ENCODE measurements at regions not wholly inside any gene's neighbourhood (a gene's known extent, or its start where the extent isn't known, plus 50 kb on each side); places are given as distances from the start of the nearest gene placed in this dataset.
"Not testable (repeated sequence)": the region's sequence is repeated elsewhere in the genome, so short reads cannot be mapped to it uniquely, and the experiment has no call there.

DNA sequence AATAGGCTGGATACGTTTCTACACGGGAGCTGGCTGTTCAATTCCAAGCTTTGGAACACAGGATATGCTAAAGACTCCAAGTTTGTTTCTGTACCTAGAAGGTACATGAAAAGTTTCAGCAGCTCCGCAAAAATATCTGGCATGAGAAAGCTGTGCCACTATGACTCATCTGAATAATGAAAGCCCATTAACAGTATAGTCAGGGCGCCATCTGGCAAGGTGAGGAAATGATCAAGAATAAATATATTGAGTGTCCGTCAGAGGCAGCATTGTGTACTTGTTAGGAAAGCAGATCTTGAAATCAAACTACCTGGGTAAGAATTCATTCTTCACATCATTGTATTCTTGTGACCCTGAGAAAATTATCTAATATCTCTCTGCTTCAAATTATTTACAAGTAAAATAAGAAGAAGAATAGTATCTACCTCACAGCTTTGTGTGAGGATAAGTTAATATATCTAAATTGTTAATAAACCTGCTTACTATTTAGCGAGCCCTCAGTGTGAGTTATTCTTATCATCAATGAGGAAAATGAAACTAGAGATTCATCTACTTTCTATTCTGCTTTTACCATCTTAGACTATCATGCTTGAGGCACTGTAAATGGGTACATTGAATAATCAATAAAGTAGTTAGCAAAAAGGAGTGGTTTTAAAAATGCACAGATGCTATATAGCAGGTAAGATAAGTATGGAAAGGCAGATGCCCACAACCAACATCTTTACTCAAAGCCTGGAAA, 53.5 kb downstream of the FSCB start:
- DNase-seq: no peak

DNA sequence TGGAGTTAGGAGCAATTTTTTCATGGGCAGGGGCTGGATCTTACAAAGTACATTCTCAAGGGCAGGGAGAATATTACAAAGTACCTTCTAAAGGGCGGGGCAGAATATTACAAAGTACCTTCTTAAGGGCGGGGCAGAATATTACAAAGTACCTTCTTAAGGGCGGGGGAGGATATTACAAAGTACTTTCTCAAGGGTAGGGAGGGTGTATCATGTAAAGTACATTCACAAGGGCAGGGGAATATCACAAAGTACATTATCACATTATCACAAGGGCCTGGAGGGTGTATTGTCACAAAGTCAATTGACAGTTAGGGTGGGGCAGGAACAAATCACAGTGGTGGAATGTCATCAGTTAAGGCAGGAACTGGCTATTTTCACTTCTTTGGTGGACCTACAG, 56.9 kb downstream of the FSCB start:
- DNase-seq: not testable (repeated sequence)

DNA sequence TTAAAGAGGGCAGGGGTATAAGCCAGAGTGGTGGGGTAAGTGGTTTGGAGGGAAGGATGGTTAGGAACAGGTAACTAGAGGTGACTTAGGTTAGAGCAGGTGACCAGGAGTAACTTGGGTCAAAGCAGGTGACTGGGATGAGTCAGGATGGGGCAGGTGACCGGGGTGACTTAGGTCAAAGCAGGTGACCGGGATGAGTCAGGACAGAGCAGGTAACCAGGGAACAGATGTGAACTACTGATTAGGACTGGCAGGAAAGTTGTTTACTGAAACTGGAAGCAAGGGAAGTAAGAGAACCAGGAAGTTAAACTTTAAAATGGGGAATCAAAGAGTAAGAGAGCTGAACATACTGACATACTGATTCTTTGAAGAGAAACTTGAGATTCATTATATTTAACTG, 57.4 kb downstream of the FSCB start:
- no peak for DNase-seq

DNA sequence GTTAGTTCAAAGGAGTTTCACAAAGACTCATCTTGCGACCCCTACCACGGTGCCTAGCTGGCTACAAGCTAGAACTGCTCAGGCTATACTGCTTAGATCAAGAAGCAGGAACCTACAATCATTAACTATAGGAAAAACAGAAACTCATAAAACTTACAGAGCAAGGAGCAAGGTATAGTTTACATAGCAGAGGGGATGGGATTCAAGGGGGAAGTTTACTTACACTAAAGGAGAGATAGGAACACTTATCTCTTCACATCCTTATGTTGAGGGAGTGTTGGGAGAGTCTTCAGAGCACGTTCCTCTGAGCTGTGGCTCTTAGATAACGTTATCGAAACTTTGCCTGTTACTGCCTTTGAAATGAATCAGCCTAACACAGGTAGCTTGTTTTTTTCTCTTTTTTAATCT, 58.1 kb downstream of the FSCB start:
- DNase-seq: no peak

DNA sequence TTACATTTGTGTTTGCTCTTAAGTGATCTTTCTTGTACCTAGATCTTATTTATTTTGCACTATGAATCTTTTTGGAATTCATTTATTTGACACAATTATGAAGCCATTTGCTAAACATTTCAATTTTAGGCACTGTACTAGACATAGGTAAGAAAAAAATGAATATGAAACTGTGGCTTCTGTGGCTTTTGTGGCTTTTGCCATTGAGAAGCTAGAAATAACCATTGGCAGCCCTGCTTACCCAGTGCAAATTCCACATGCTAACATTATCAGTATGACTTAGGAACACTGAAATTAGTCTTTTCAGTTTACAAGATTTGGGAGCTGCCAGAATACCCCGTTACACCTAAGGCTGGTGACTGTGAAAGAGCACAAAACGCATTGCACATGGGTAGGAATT, 60.1 kb downstream of the FSCB start:
- DNase-seq: no peak

DNA sequence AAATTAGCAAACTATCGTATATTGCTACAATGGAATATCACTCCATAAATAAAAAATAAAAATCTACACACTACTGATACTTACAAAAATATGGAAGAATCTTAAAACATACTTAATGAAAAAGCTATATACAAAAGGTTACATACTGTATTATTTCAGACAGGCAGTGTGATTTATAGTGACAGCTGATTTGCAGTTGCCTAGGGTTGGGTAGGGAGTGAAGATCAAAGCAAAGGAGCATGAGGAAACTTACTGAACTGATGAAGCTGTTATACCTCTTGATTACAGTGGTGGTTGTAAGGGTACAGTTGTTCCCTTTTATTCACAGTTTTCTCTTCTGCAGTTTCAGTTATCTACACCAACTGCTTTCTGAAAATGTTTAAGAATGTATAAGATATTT, 62.6 kb downstream of the FSCB start:
- no peak for DNase-seq

DNA sequence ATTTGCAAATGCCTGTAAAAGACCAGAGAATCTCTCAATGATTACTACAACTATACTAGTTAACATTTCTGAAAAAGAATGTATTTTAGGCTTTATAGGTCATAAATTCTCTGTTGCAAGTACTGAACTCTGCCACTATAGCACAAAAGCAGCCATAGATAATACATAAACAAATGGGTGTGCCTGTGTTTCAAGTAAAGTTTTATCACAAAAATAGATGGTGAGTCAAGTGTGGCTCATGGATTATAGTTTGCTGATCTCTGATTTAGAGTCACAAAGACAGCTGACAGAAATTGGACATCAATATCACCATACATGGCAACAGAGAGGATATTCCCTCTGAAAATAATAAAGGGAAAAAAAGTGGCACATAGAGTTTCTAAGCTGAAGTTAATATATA, 68.1 kb downstream of the FSCB start:
- DNase-seq: no peak

- DNase-seq: no peak
Measured at GRCh38 chr14:44438221-44438620, 68.9 kb downstream of the FSCB start.

DNA sequence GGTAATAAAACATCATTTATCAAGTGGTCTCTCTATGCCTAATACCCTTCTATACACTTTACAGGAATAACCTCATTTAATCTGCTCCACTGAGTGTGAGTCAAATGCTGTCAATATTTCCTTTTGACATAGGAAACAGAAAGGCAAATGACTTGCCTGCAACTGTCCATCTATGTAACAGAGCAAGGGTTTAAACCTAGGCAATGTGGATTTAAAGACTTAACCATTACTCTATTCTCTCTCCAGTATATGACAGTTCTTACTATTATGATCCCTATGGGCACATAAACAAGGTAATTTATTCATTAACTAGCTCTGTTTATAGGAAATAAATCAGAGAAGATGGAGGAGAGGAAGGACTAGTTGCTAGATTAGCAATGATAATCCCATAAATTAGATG, 70.6 kb downstream of the FSCB start:
- DNase-seq: no peak

DNA sequence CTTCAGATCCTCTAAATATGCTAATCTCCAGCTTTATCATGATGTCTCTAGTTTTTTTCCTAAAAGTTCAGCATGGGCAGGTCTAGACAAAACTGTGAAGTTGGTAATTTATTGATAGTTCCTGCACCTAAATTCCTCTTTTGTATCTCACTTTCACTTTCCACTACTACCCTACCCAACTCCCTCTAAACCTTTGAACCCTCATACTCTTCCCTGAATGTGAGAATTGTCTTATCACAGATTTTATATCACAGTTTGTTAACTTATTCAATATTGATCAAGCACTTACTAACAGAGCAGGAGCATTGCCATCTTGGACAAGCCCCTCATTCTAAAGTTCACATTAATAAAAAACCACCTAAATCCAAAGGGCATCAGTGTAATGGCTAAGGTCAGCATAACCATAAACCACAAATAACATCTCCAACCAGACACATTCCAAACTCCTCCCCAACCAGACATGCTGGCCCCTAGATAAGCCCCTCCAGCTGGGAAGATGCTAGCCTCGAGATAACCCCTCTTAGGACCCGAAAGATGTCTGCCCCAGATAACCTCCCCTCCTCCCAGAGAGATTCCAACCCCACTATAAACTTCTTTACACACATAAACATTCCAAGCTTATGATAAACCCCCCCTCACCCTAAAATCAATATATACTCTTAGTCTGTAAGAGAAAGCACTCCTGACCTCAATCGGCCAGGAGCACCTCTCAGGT, 78.7 kb downstream of the FSCB start:
- DNase-seq: no peak

GRCh38 chr14:44422699-44423098, 84.4 kb downstream of the FSCB start:
- DNase-seq: no peak

DNA sequence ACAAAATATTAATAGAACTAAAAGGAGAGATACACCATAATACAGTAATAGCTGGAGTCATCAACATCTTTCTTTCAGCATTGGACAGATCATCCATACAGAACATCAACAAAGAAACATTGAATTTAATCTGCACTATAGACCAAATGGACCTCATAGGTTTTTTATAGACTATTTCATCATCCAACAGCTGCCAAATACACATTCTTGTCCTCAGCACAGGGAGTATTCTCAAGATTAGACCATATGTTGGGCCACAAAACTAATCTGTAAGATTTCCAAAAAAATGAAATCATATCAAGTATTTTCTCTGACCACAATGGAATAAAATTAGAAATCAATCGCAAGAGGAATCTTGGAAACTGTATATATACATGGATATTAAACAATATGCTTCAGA, 86.9 kb downstream of the FSCB start:
- DNase-seq: no peak

- no peak for DNase-seq
Measured at GRCh38 chr14:44418856-44419255, 88.2 kb downstream of the FSCB start.

DNA sequence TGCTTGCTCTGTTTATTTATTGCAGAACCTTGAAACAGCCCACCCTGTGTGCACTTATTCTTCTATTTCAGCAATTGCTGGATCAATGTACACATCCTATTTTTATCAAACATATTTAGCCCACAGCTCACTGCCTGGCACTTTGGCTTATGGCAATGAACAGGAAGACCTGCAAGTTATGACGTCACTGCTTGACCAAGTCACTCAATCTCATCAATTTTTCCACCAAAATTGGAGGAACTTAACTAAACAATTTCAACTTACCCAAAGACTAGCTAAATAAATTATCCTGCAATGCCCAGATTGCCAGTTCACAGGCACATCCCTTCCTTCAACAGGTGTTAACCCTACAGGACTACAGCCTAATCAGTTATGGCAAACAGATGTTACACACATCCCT, 89.3 kb downstream of the FSCB start:
- DNase-seq: no peak

- no peak for DNase-seq
Measured at GRCh38 chr14:44414646-44415045, 92.4 kb downstream of the FSCB start.

DNA sequence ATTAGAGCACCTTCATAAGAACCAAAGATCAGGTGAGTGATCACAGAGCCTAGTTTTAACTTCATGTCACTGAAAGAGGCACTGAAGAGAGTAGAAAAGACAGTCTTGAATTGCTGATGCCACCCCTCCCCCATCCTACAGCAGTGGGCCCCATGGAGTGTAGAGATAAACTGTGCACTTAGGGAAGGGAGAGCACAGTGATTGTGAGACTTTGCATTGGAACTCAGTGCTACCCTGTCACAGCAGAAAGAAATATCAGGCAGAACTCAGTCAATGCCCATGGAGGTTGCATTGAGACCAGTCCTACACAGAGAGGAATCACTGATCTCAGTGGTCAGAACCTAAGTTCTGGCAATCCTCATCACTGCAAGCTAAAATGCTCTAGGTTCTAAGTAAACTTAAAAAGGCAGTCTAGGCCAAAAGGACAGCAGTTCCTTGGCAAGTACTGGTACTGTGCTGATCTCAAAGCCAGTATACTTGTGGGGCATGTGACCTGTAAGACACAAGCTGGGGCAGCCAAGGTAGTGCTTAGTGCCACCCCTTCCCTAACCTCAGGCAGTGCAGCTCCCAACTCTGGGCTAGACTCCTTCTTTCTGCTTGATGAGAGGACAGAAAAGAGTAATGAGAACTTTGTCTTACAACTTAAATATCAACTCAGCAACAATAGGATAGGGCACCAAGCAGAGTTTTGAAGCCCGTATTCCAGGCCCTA, 94.1 kb downstream of the FSCB start:
- DNase-seq: no peak

GRCh38 chr14:44405011-44405486, 102.0 kb downstream of the FSCB start:
- DNase-seq: no peak

DNA sequence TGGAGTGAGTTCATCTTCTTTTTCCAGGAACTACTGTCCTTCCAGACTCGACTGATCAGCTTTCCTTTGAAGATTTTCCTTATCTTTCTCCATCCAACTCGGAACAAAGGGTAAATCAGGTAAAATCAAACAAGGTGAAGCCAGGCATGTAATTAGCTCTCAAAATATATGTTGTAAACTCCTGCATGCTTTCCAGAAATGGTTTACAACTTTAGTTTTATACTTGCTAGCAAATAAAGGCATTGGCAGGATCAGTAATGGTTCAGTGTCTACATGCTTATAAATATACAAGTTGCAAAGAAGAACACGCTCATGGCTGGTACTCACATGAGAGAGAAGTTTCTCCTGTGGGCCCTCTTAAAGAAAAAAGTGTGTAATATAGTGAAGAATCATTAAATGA, 102.5 kb downstream of the FSCB start:
- DNase-seq: no peak

GRCh38 chr14:44404036-44404435, 103.0 kb downstream of the FSCB start:
- DNase-seq: no peak

- no peak for DNase-seq
Measured at GRCh38 chr14:44403193-44403592, 103.9 kb downstream of the FSCB start.

- DNase-seq: no peak
Measured at GRCh38 chr14:44396226-44396625, 110.9 kb downstream of the FSCB start.

- no peak for DNase-seq
Measured at GRCh38 chr14:44392984-44393383, 114.1 kb downstream of the FSCB start.

- DNase-seq: no peak
Measured at GRCh38 chr14:44388306-44388705, 118.8 kb downstream of the FSCB start.

DNA sequence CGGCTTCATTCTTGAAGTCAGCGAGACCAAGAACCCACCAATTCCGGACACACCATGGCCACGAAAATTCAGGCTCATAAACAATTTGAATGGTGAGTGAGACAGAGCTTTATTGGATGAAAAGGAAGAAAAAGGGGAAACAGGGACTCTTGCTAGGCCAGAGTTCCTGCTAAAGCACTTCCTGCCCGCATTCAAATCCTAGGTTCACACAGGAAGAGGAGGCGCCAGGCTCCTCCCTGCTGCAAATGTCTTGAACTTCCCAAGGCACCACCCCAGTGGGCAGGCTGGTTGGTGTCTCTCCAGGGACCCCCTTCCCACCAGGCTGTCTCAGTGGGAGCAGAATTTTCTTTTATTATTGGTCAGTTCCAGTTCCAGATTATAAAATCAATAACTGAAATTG, 121.2 kb downstream of the FSCB start:
- DNase-seq: no peak
